HG02970 (cell line): ENCODE measurements at regions not wholly inside any gene's neighbourhood (a gene's known extent, or its start where the extent isn't known, plus 50 kb on each side); places are given as distances from the start of the nearest gene placed in this dataset.
"Not testable (repeated sequence)": the region's sequence is repeated elsewhere in the genome, so short reads cannot be mapped to it uniquely, and the experiment has no call there.

Experiments used
- ATAC-seq: cut with Tn5 transposase; IDR thresholded peaks from one replicate; pipeline ENCODE4 v1.9.1; 2021; ENCODE audit warnings: mild to moderate bottlenecking, moderate library complexity, moderate number of reproducible peaks; ENCODE audit not compliant: unreplicated experiment, low FRiP score

- no peak for ATAC-seq
These were observed 259.2 kb downstream of the IRS1 start for GRCh38 chr2:226540204-226540994.

- no peak for ATAC-seq
These were observed 263.2 kb downstream of the IRS1 start for GRCh38 chr2:226536410-226536809.

- not testable (repeated sequence) for ATAC-seq
These were observed 266.6 kb downstream of the IRS1 start for GRCh38 chr2:226532976-226533375.

GRCh38 chr2:226531061-226531810, 268.4 kb downstream of the IRS1 start:
- ATAC-seq, result no peak

GRCh38 chr2:226529556-226529955, 270.1 kb downstream of the IRS1 start:
- ATAC-seq, result no peak

GRCh38 chr2:226526716-226527115, 272.9 kb downstream of the IRS1 start:
- ATAC-seq, result no peak

GRCh38 chr2:226524381-226524843, 275.2 kb downstream of the IRS1 start:
- no peak for ATAC-seq

GRCh38 chr2:226520723-226521122, 278.9 kb downstream of the IRS1 start:
- ATAC-seq, result no peak

- ATAC-seq, result no peak
These were observed 284.1 kb downstream of the IRS1 start for GRCh38 chr2:226515344-226516055.

- no peak for ATAC-seq
These were observed 284.7 kb downstream of the IRS1 start for GRCh38 chr2:226514895-226515294.

- ATAC-seq, result no peak
These were observed 288.3 kb downstream of the IRS1 start for GRCh38 chr2:226511311-226511710.

- no peak for ATAC-seq
These were observed 290.9 kb downstream of the IRS1 start for GRCh38 chr2:226508683-226509082.

GRCh38 chr2:226508005-226508404, 291.6 kb downstream of the IRS1 start:
- no peak for ATAC-seq

- no peak for ATAC-seq
These were observed 302.3 kb downstream of the IRS1 start for GRCh38 chr2:226497146-226497909.

GRCh38 chr2:226496273-226496550, 303.4 kb downstream of the IRS1 start:
- ATAC-seq, result no peak

GRCh38 chr2:226495466-226496272, 304.0 kb downstream of the IRS1 start:
- ATAC-seq, result no peak

GRCh38 chr2:226491112-226491511, 308.5 kb downstream of the IRS1 start:
- no peak for ATAC-seq

GRCh38 chr2:226489775-226490541, 309.7 kb downstream of the IRS1 start:
- ATAC-seq, result no peak

GRCh38 chr2:226488034-226488433, 311.6 kb downstream of the IRS1 start:
- ATAC-seq, result no peak
